AG09319 (cell line): ENCODE measurements at regions not wholly inside any gene's neighbourhood (a gene's known extent, or its start where the extent isn't known, plus 50 kb on each side); places are given as distances from the start of the nearest gene placed in this dataset.

Experiments used
- DNase-seq: peaks from one replicate; pipeline ENCODE4 v3.0.0-alpha.2; 2010; ENCODE audit warnings: low read depth; ENCODE audit errors: extremely low read depth
- TF ChIP-seq, protein P1 (sequence below): IDR thresholded peaks from 2 replicates; pipeline ENCODE4 v1.5.1; 2011; ENCODE audit warnings: low read depth, mild to moderate bottlenecking, inconsistent platforms, low read length, moderate library complexity

DNA sequence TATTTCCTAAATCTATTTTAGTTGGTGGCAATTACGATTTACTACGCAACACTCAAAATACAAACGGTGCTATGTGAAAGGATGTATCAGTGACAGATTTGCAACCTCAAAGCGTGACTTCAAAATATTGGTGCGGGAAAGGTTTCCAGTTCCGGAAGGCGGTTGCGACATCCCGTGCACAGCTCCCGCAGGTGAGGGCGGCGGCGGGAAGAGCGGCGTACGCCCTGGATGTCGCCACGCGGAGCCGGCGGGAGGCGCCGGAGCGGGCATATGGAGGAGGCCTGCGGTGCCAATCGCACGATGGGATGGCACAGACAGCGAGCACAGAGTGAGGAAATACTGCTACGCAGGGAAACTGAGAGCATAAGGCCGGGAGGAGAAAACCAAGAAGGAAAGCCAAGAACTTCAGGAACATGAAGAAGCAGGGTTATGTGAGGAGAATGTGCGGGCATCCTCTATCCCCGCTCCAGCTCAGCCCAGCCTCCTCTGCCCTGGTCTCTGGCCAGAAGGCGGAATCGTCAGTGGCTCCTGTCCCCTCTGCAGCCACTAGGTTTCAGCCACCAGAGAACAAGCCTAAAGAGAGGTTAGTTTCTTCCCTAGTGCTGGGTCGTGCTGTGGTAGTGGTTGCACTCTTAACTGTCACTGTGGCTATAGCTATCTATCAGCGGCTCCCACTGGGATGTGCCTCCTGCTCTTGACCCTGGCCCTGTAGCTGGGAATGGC lies 378.1 kb upstream of the TLE4 start:
- no peak for DNase-seq
- TF ChIP-seq, protein P1, sequence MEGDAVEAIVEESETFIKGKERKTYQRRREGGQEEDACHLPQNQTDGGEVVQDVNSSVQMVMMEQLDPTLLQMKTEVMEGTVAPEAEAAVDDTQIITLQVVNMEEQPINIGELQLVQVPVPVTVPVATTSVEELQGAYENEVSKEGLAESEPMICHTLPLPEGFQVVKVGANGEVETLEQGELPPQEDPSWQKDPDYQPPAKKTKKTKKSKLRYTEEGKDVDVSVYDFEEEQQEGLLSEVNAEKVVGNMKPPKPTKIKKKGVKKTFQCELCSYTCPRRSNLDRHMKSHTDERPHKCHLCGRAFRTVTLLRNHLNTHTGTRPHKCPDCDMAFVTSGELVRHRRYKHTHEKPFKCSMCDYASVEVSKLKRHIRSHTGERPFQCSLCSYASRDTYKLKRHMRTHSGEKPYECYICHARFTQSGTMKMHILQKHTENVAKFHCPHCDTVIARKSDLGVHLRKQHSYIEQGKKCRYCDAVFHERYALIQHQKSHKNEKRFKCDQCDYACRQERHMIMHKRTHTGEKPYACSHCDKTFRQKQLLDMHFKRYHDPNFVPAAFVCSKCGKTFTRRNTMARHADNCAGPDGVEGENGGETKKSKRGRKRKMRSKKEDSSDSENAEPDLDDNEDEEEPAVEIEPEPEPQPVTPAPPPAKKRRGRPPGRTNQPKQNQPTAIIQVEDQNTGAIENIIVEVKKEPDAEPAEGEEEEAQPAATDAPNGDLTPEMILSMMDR = no peak

DNA sequence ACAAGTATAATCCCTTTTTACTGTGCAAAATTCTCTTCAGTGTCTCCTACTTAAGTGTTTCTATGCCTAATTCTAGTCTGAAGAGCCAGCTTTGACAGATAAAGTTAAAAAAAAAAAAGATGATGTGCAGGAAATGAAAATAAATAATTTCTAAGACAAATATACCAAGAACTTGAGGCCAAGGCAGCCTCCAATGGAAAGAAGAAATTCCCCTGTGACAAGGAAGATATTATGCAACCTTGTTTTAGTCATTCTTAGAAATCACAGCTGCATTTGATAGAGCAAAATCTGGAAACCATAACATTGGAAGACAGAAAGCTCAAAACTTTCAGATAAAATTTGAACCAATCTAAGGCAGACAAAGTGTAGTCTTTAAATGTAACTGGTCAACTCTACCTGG lies 375.9 kb upstream of the TLE4 start:
- TF ChIP-seq, protein P1 = no peak
- DNase-seq = peak; percentile 71

DNA sequence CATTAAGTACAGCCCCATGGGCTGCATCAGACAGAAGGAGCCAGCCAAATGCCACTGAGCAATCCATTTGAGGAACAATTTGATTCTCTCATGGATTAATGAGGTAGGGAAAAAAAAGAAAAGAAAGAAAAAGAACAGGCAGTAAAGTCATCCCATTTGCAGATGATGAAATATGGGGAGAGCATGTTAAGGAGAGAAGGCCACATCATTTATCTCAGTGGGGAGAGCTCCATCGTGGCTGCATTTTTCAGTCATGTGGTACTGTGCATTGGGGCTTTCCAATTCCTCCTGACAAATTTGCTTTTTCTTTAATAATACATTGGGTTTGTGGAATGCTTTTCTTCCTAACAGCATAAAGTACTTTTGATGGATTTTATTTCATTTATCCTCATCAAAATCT lies 375.2 kb upstream of the TLE4 start:
- DNase-seq = no peak
- TF ChIP-seq, protein P1 = no peak

DNA sequence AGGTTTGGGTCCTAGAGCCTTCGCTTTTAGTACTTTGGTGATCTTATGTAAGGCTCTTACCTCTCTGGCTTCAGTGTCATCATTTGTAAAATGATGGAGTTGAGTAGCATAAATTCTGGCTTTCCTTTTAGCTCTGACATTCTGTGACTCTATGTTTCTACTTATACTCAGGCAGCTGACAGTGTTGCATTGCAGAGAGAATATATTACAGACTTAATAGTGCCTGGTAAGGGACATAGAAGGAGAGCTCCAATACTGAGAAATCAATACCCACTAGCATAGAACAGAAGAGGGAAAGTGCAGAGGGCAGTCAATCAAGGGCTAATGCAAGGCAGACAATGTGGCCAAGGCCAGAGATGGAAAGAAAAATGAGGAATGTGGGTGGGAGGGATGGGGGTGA lies 371.4 kb upstream of the TLE4 start:
- TF ChIP-seq, protein P1 = no peak
- DNase-seq = no peak

DNA sequence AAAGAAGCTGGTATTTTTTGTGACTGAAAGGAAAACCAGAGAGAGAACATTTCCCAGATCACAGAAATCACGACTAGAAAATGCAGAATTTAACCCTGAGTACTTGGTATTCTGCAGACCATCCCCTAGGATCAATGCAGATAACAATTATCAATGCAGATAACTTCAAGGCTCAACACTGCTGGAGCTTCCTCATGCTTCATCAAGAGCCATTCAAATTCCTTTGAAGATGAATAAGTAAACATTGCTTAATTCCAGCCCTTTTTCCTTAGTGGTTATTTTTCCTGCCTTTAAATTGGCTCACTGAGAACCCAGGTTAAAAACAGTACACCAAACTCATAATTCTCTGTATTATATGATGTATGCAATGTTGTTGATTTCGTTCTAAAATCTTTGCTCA lies 370.1 kb upstream of the TLE4 start:
- TF ChIP-seq, protein P1 = no peak
- no peak for DNase-seq

DNA sequence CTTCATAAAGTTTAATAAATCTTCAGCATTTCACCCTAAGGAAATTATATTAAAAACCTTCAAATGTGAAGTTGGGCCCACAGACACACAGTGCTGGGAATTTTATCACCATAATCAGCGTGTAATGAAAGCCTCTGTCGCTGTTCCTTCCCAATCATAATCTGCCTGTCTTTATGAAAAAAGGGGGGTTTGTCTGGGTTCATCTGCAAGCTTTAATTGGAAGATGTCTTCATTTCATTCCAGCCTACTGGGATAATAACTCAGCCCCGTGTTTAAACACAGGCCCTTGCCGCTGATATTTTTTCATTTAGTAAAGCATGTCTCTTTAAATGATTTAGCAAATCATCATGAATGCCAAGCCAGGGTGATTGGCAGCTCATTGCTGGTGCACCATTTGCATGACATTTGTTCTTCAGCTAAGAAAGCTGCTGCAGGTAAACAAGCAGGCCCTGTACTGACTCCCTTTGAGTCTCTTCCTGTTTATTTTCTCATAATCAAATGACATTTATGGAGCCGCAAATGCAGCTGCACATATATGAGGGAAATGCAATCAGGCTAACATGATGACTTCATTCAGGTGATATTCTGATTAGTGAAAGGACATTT lies 362.9 kb upstream of the TLE4 start:
- TF ChIP-seq, protein P1 = no peak
- DNase-seq = no peak

DNA sequence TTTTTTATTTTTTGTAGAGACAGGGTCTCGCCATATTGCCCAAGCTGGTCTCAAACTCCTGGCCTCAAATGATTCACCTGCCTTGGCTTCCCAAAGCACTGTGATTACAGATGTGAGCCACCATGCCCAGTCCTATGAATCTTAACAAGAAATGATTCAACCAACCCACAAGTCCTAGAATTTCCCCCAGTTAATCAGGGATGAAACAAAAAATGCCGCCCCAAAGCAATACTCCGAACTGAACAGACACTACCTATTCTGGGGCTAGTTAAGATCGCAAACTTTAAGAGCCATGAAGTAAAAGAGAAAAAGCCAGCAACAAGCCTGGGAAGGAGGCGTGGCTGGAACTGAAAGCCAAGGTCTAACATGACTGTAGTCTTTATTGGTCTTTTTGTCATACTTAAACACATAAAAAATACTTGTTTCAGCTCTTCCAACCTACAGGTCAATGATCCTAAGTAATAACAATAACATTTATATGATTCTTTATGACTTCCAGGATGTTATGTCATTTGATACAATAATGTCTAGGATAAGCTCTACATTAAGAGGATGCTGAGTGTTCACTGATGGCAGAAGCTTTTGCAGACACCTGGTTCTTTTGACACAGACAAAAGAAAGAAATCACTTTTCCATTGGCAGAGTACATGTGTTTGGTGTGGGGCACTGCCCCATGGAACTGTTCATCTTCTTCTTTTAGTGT lies 361.1 kb upstream of the TLE4 start:
- DNase-seq = no peak
- TF ChIP-seq, protein P1 = no peak
